HUES64 (cell line): ENCODE measurements at regions not wholly inside any gene's neighbourhood (a gene's known extent, or its start where the extent isn't known, plus 50 kb on each side); places are given as distances from the start of the nearest gene placed in this dataset.
"Not testable (repeated sequence)": the region's sequence is repeated elsewhere in the genome, so short reads cannot be mapped to it uniquely, and the experiment has no call there.

Experiments used
- H3K27ac ChIP-seq: 2 replicates; pipeline ENCODE4 v1.7.0; 2013; ENCODE audit warnings: low read depth, low read length, inconsistent platforms
- H3K27me3 ChIP-seq: 2 replicates; pipeline ENCODE4 v1.6.1; 2013; ENCODE audit warnings: mild to moderate bottlenecking, low read length; ENCODE audit not compliant: insufficient read depth
- H3K36me3 ChIP-seq: 2 replicates; pipeline ENCODE4 v1.6.1; 2013; ENCODE audit warnings: mild to moderate bottlenecking, low read length; ENCODE audit not compliant: insufficient read depth
- H3K4me1 ChIP-seq: 2 replicates; pipeline ENCODE4 v1.6.1; 2013; ENCODE audit warnings: mild to moderate bottlenecking, low read length, moderate library complexity; ENCODE audit not compliant: insufficient read depth
- H3K4me3 ChIP-seq: 2 replicates; pipeline ENCODE4 v1.5.1; 2013; ENCODE audit warnings: mild to moderate bottlenecking, low read length, moderate library complexity
- H3K9ac ChIP-seq: 2 replicates; pipeline ENCODE4 v1.6.1; 2013; ENCODE audit warnings: mild to moderate bottlenecking, low read depth, low read length
- H3K9me3 ChIP-seq: 2 replicates; pipeline ENCODE4 v1.6.1; 2013; ENCODE audit warnings: low read depth, low read length; ENCODE audit not compliant: insufficient read depth
- WGBS: fragments of 150-250, 120-280 bp; methylation state at CpG from one replicate; pipeline ENCODE4 v1.1.7; 2013; ENCODE audit warnings: missing lambda C conversion rate; 5-methylcytosine and 5-hydroxymethylcytosine counted together

- Histone ChIP-seq H3K27ac (no peak overlapping the region), H3K9ac (no peak overlapping the region), H3K27me3 (no peaks in the 10 kb centered on the region), H3K36me3 (no peaks in the 10 kb centered on the region), H3K9me3 (no peaks in the 10 kb centered on the region), H3K4me1 (no peaks in the 10 kb centered on the region), H3K4me3 (no peak overlapping the region)
These were observed 384.2 kb upstream of the PROK2 start for GRCh38 chr3:72169120-72169519.

- Histone ChIP-seq H3K36me3 (no peaks in the 10 kb centered on the region), H3K4me1 (no peaks in the 10 kb centered on the region), H3K9me3 (no peaks in the 10 kb centered on the region), H3K27me3 (no peaks in the 10 kb centered on the region), H3K9ac (no peak overlapping the region), H3K4me3 (no peak overlapping the region), H3K27ac (no peak overlapping the region)
- WGBS: 100% methylated on average over 1 of the region's 1 CpG
These were observed 380.9 kb upstream of the PROK2 start for GRCh38 chr3:72165808-72166207.

- Histone ChIP-seq H3K27me3 (no peaks in the 10 kb centered on the region), H3K4me1 (no peaks in the 10 kb centered on the region), H3K36me3 (no peaks in the 10 kb centered on the region), H3K4me3 (no peak overlapping the region), H3K9me3 (no peaks in the 10 kb centered on the region), H3K27ac (no peak overlapping the region), H3K9ac (no peak overlapping the region)
- WGBS: 94% methylated on average over 2 of the region's 2 CpGs
These were observed 380.4 kb upstream of the PROK2 start for GRCh38 chr3:72165317-72165716.

- Histone ChIP-seq H3K9me3 (no peaks in the 10 kb centered on the region), H3K27me3 (no peaks in the 10 kb centered on the region), H3K4me3 (no peak overlapping the region), H3K4me1 (no peaks in the 10 kb centered on the region), H3K36me3 (no peaks in the 10 kb centered on the region), H3K27ac (no peak overlapping the region), H3K9ac (no peak overlapping the region)
- WGBS: 91% methylated on average over 5 of the region's 5 CpGs
These were observed 379.7 kb upstream of the PROK2 start for GRCh38 chr3:72164635-72164978.

GRCh38 chr3:72163809-72164634 lies 379.1 kb upstream of the PROK2 start:
- no peak overlapping the region for H3K27ac ChIP-seq
- no peak overlapping the region for H3K4me3 ChIP-seq
- no peaks in the 10 kb centered on the region for H3K4me1 ChIP-seq
- 93% methylated on average over 7 of the region's 7 CpGs for WGBS
- no peak overlapping the region for H3K9ac ChIP-seq
- no peaks in the 10 kb centered on the region for H3K9me3 ChIP-seq
- no peaks in the 10 kb centered on the region for H3K36me3 ChIP-seq
- H3K27me3 ChIP-seq: no peaks in the 10 kb centered on the region

- no peaks in the 10 kb centered on the region for H3K4me1 ChIP-seq
- no peak overlapping the region for H3K4me3 ChIP-seq
- no peaks in the 10 kb centered on the region for H3K36me3 ChIP-seq
- no peak overlapping the region for H3K27ac ChIP-seq
- no peaks in the 10 kb centered on the region for H3K27me3 ChIP-seq
- no peaks in the 10 kb centered on the region for H3K9me3 ChIP-seq
- 83% methylated on average over 6 of the region's 6 CpGs for WGBS
- H3K9ac ChIP-seq: no peak overlapping the region
These were observed 377.8 kb upstream of the PROK2 start for GRCh38 chr3:72162649-72163184.

GRCh38 chr3:72161881-72162595 lies 377.1 kb upstream of the PROK2 start:
- no peak overlapping the region for H3K4me3 ChIP-seq
- no peaks in the 10 kb centered on the region for H3K27me3 ChIP-seq
- 90% methylated on average over 13 of the region's 13 CpGs for WGBS
- H3K9me3 ChIP-seq: no peaks in the 10 kb centered on the region
- no peaks in the 10 kb centered on the region for H3K36me3 ChIP-seq
- H3K27ac ChIP-seq: no peak overlapping the region
- no peak overlapping the region for H3K9ac ChIP-seq
- no peaks in the 10 kb centered on the region for H3K4me1 ChIP-seq

GRCh38 chr3:72161285-72161684 lies 376.3 kb upstream of the PROK2 start:
- not testable (repeated sequence) for H3K4me1 ChIP-seq, H3K9me3 ChIP-seq
- 100% methylated on average over 3 of the region's 3 CpGs for WGBS

GRCh38 chr3:72160351-72160750 lies 375.4 kb upstream of the PROK2 start:
- Histone ChIP-seq H3K4me1 (no peaks in the 10 kb centered on the region), H3K27me3 (no peaks in the 10 kb centered on the region), H3K9me3 (no peaks in the 10 kb centered on the region), H3K9ac (no peak overlapping the region), H3K4me3 (no peak overlapping the region), H3K36me3 (no peaks in the 10 kb centered on the region), H3K27ac (no peak overlapping the region)
- 76% methylated on average over 5 of the region's 5 CpGs for WGBS

More at GRCh38 chr3:72161285-72161684, 376.3 kb upstream of the PROK2 start:
- H3K36me3 ChIP-seq, H3K27ac ChIP-seq, H3K4me3 ChIP-seq, H3K27me3 ChIP-seq, H3K9ac ChIP-seq: not testable (repeated sequence)

- Histone ChIP-seq H3K27ac (no peak overlapping the region), H3K9ac (no peak overlapping the region), H3K4me3 (no peak overlapping the region), H3K4me1 (no peaks in the 10 kb centered on the region), H3K27me3 (no peaks in the 10 kb centered on the region), H3K36me3 (no peaks in the 10 kb centered on the region), H3K9me3 (no peaks in the 10 kb centered on the region)
- 91% methylated on average over 2 of the region's 2 CpGs for WGBS
These were observed 374.5 kb upstream of the PROK2 start for GRCh38 chr3:72159487-72159886.

GRCh38 chr3:72158639-72159326 lies 373.8 kb upstream of the PROK2 start:
- no peaks in the 10 kb centered on the region for H3K4me1 ChIP-seq
- 85% methylated on average over 15 of the region's 15 CpGs for WGBS
- no peak overlapping the region for H3K27ac ChIP-seq
- H3K27me3 ChIP-seq: no peaks in the 10 kb centered on the region
- no peaks in the 10 kb centered on the region for H3K9me3 ChIP-seq
- no peak overlapping the region for H3K4me3 ChIP-seq
- no peak overlapping the region for H3K9ac ChIP-seq
- H3K36me3 ChIP-seq: no peaks in the 10 kb centered on the region
